A673 (cell line): ENCODE measurements at regions not wholly inside any gene's neighbourhood (a gene's known extent, or its start where the extent isn't known, plus 50 kb on each side); places are given as distances from the start of the nearest gene placed in this dataset.

Source experiments
- CTCF ChIP-seq: fragments of 300-800, 200-600 bp; sonication (generic); conservative IDR thresholded peaks from 2 replicates; pipeline ENCODE4 v1.5.1; 2017; ENCODE audit warnings: low read depth, mild to moderate bottlenecking, antibody characterized with exemption, low read length, moderate library complexity, mixed read lengths
- EZH2 ChIP-seq: fragments of 200-600 bp; sonication (generic); IDR thresholded peaks from 2 replicates; pipeline ENCODE4 v1.6.1; 2017; ENCODE audit warnings: borderline replicate concordance, low read depth, mild to moderate bottlenecking, mixed read lengths, antibody characterized with exemption, low read length; ENCODE audit not compliant: poor library complexity, severe bottlenecking

DNA sequence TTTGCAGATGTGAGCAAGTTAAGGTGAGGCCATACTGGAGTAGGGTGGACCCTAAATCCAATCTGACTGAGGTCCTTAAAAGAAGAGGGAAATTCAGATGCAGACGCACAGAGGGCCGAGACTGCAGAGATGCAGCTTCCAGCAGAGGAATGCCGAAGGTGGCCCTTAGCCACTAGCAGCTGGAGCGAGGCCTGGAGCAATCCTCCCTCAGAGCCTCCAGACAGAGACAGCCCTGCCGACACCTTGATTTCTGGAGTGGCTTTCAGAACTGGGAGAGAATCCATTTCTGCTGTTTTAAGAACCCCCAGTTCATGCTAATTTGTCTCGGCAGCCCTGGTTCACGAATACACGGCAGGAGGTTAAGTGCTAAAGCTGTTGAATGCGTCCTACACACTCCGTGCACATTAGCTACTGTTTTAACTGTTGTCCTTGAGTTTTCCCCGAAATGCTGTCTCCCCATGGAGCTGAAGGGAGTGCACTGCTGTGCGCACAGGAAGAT is 135.5 kb downstream of the IRF8 start:
- TF ChIP-seq CTCF (no peak), EZH2 (no peak)
